Right atrium auricular region (tissue), 2 donors: ENCODE measurements at regions not wholly inside any gene's neighbourhood (a gene's known extent, or its start where the extent isn't known, plus 50 kb on each side); places are given as distances from the start of the nearest gene placed in this dataset.
"Not testable (repeated sequence)": the region's sequence is repeated elsewhere in the genome, so short reads cannot be mapped to it uniquely, and the experiment has no call there.

ENCODE experiments used
- DNase-seq: peaks from one replicate; pipeline ENCODE4 v3.0.0-alpha.2; 2019; ENCODE audit warnings: low spot score
- H3K27ac ChIP-seq, 2 donors: fragments of 200-600 bp; sonication (generic); 1 replicate in 1 of 2; 2 replicates in 1 of 2; pipeline ENCODE4 v1.5.1; 2016 to 2019
- H3K27me3 ChIP-seq, 2 donors: fragments of 200-600 bp; sonication (generic); one replicate each; pipeline versions ENCODE4 v1.5.1 to v1.6.0; 2017 to 2019
- H3K36me3 ChIP-seq: fragments of 200-600 bp; sonication (generic); one replicate; pipeline ENCODE4 v1.5.1; 2016
- H3K4me1 ChIP-seq, 2 donors: fragments of 200-600 bp; sonication (generic); one replicate each; pipeline versions ENCODE4 v1.5.1 to v1.6.0; 2017 to 2019
- H3K4me3 ChIP-seq, 2 donors: fragments of 200-600 bp; sonication (generic); 1 replicate in 1 of 2; 2 replicates in 1 of 2; pipeline ENCODE4 v1.5.1; 2017 to 2019; ENCODE audit warnings: mild to moderate bottlenecking in 1 of 2, moderate library complexity in 1 of 2
- H3K9me3 ChIP-seq, 2 donors: fragments of 200-600 bp; sonication (generic); one replicate each; pipeline ENCODE4 v1.5.1; 2019
- CTCF ChIP-seq, 2 donors: fragments of 200-600 bp; sonication (generic); IDR thresholded peaks; one replicate each; pipeline ENCODE4 v1.5.1; 2019; ENCODE audit warnings: antibody characterized with exemption in 2 of 2

GRCh38 chr6:115873901-115874300, 186.8 kb downstream of the FRK start:
- Histone ChIP-seq H3K27ac (no peak overlapping the region), H3K27me3 (no peaks in the 10 kb centered on the region), H3K36me3 (no peaks in the 10 kb centered on the region), H3K4me1 (no peaks in the 10 kb centered on the region), H3K9me3 (no peaks in the 10 kb centered on the region), H3K4me3 (no peak overlapping the region)
- no peak for DNase-seq
- no peak for TF ChIP-seq CTCF (IDR thresholded peaks at IDR 0.05)

- no peaks in the 10 kb centered on the region for H3K4me1 ChIP-seq
- TF ChIP-seq CTCF (IDR thresholded peaks at IDR 0.05): no peak
- DNase-seq: no peak
- no peak overlapping the region for H3K4me3 ChIP-seq
- H3K27me3 ChIP-seq: no peaks in the 10 kb centered on the region
- H3K9me3 ChIP-seq: no peaks in the 10 kb centered on the region
- no peak overlapping the region for H3K27ac ChIP-seq
- H3K36me3 ChIP-seq: no peaks in the 10 kb centered on the region
These were observed 190.2 kb downstream of the FRK start for GRCh38 chr6:115870464-115870863.

DNA sequence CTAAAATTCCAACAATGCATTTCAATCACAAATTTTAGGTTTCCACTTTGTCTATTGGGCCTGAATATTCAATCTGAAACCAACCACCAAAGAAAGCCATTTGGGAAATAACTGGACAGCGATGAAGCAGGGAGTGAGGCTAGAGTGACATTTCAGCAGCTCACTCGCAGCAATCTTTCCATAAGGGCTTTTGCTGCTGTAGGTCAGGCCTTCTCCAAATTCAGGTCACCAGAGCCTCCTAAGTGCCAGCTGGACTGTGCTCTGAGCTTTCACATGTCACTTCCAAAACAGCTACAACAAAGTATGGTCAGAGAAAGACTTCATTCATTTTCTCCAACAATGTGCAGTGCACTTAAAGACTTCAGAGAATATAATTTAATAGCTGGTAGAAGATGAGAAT, 194.8 kb downstream of the FRK start:
- H3K27ac ChIP-seq: no peak overlapping the region
- H3K9me3 ChIP-seq: no peaks in the 10 kb centered on the region
- no peaks in the 10 kb centered on the region for H3K27me3 ChIP-seq
- H3K4me3 ChIP-seq: no peak overlapping the region
- TF ChIP-seq CTCF (IDR thresholded peaks at IDR 0.05): no peak
- no peak for DNase-seq
- H3K36me3 ChIP-seq: no peaks in the 10 kb centered on the region
- no peaks in the 10 kb centered on the region for H3K4me1 ChIP-seq

GRCh38 chr6:115863211-115863610, 197.5 kb downstream of the FRK start:
- Histone ChIP-seq H3K4me1 (no peaks in the 10 kb centered on the region), H3K4me3 (no peak overlapping the region), H3K27me3 (no peaks in the 10 kb centered on the region), H3K9me3 (no peaks in the 10 kb centered on the region), H3K36me3 (no peaks in the 10 kb centered on the region), H3K27ac (no peak overlapping the region)
- TF ChIP-seq CTCF (IDR thresholded peaks at IDR 0.05): no peak
- DNase-seq: no peak

- H3K9me3 ChIP-seq, H3K36me3 ChIP-seq, H3K27ac ChIP-seq, H3K4me3 ChIP-seq, H3K4me1 ChIP-seq, DNase-seq, H3K27me3 ChIP-seq: not testable (repeated sequence)
These were observed 199.0 kb downstream of the FRK start for GRCh38 chr6:115861658-115862057.

DNA sequence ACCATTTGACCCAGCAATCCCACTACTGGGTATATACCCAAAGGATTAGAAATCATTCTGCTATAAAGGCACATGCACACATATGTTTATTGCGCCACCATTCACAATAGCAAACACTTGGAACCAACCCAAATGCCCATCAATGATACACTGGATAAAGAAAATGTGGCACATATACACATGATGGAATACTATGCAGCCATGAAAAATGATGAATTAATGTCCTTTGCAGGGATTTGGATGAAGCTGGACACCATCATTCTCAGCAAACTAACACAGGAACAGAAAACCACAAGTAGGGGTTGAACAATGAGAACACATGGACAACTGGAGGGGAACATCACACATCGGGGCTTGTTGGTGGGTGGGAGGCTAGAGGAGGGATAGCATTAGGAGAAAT, 201.1 kb downstream of the FRK start:
- H3K9me3 ChIP-seq, DNase-seq, H3K4me3 ChIP-seq, H3K36me3 ChIP-seq, H3K27ac ChIP-seq, H3K4me1 ChIP-seq, H3K27me3 ChIP-seq: not testable (repeated sequence)

GRCh38 chr6:115854866-115855665, 205.6 kb downstream of the FRK start:
- no peaks in the 10 kb centered on the region for H3K4me1 ChIP-seq
- H3K36me3 ChIP-seq: no peaks in the 10 kb centered on the region
- TF ChIP-seq CTCF (IDR thresholded peaks at IDR 0.05): no peak
- no peaks in the 10 kb centered on the region for H3K27me3 ChIP-seq
- peaks cover 0 to 12% of the 10 kb centered on the region in 2 donors for H3K9me3 ChIP-seq
- DNase-seq: no peak
- no peak overlapping the region for H3K27ac ChIP-seq
- H3K4me3 ChIP-seq: no peak overlapping the region
